GM12878 (cell line): ENCODE measurements at regions not wholly inside any gene's neighbourhood (a gene's known extent, or its start where the extent isn't known, plus 50 kb on each side); places are given as distances from the start of the nearest gene placed in this dataset.
"Not testable (repeated sequence)": the region's sequence is repeated elsewhere in the genome, so short reads cannot be mapped to it uniquely, and the experiment has no call there.

Experiments used
- BCL11A ChIP-seq: IDR thresholded peaks from 2 replicates; pipeline ENCODE4 v1.6.1; 2011; ENCODE audit warnings: low read depth, low read length
- EZH2 ChIP-seq: IDR thresholded peaks from 2 replicates; pipeline ENCODE4 v1.6.1; 2012; ENCODE audit warnings: low read depth, mild to moderate bottlenecking, control low read depth, inconsistent platforms, low read length, borderline replicate concordance; ENCODE audit not compliant: control insufficient read depth
- JUNB ChIP-seq: IDR thresholded peaks from 2 replicates; pipeline ENCODE4 v1.6.1; 2016; ENCODE audit warnings: antibody characterized with exemption, mild to moderate bottlenecking
- NFXL1 ChIP-seq: fragments of 450-650 bp; IDR thresholded peaks from 2 replicates; pipeline ENCODE4 v1.6.1; 2017; ENCODE audit warnings: antibody characterized with exemption, mild to moderate bottlenecking, borderline replicate concordance
- NFYA ChIP-seq: IDR thresholded peaks from 2 replicates; pipeline ENCODE4 v1.6.1; 2011; ENCODE audit warnings: low read depth, mild to moderate bottlenecking, low read length, improper control_type of control experiment, borderline replicate concordance
- PAX5 ChIP-seq: IDR thresholded peaks from 2 replicates; pipeline ENCODE4 v1.6.1; 2011; ENCODE audit warnings: low read depth, low read length, borderline replicate concordance
- RFX5 ChIP-seq: IDR thresholded peaks from 2 replicates; pipeline ENCODE4 v1.6.1; 2011; ENCODE audit warnings: low read depth, low read length, improper control_type of control experiment
- ZZZ3 ChIP-seq: IDR thresholded peaks from 2 replicates; pipeline ENCODE4 v1.6.1; 2011; ENCODE audit warnings: low read depth; ENCODE audit not compliant: control insufficient read depth, insufficient read length
- TF ChIP-seq, protein P1 (sequence below): fragments of 450-650 bp; IDR thresholded peaks from 2 replicates; pipeline ENCODE4 v1.6.1; 2017; ENCODE audit warnings: mild to moderate bottlenecking
- TF ChIP-seq, protein P2 (sequence below), 3 experiments: IDR thresholded peaks in 2 of 3; conservative IDR thresholded peaks in 1 of 3; 2 replicates each; pipeline ENCODE4 v1.5.1; 2011; ENCODE audit warnings: low read depth in 3 of 3, low read length in 3 of 3, mild to moderate bottlenecking in 3 of 3, control low read depth in 2 of 3, moderate library complexity in 2 of 3, inconsistent platforms in 1 of 3, mixed read lengths in 1 of 3; ENCODE audit not compliant: control insufficient read depth in 2 of 3, insufficient read depth in 1 of 3; ENCODE audit errors: extremely low read depth in 1 of 3
- TF ChIP-seq, protein P3 (sequence below): IDR thresholded peaks from 2 replicates; pipeline ENCODE4 v1.6.1; 2012; ENCODE audit warnings: low read depth, low read length, improper control_type of control experiment
- TF ChIP-seq, protein P4 (sequence below): fragments of 450-650 bp; IDR thresholded peaks from 2 replicates; pipeline ENCODE4 v1.6.1; 2017; ENCODE audit warnings: antibody characterized with exemption, mild to moderate bottlenecking, moderate library complexity
- TF ChIP-seq, protein P5 (sequence below): IDR thresholded peaks from 2 replicates; pipeline ENCODE4 v1.6.1; 2012; ENCODE audit warnings: low read depth, low read length, improper control_type of control experiment
- TF ChIP-seq, protein P6 (sequence below): fragments of 450-650 bp; formaldehyde crosslinking; IDR thresholded peaks from 2 replicates; pipeline ENCODE4 v1.4.0; 2020; ENCODE audit warnings: mild to moderate bottlenecking, moderate library complexity

DNA sequence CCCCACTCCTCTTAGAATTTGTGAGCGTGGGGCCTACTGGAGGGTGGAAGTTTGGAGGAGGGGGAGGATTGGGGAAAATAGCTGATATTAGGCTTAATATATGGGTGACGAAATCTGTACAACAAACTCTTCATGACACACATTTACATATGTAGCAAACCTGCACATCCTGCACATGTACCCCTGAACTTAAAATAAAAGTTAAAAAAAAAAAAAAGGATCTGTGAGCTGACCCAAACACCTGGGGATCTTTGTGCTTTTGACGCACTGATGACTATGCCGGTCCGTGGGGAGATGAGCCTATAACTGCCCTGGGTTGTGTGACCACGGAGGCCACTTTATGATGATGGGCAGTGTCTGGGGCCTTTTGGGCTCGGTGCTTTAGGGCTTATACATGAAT, 107.7 kb downstream of the IGLL1 start:
- not testable (repeated sequence) for TF ChIP-seq PAX5, NFXL1, RFX5, BCL11A, JUNB, NFYA, EZH2, ZZZ3
- TF ChIP-seq, protein P1, sequence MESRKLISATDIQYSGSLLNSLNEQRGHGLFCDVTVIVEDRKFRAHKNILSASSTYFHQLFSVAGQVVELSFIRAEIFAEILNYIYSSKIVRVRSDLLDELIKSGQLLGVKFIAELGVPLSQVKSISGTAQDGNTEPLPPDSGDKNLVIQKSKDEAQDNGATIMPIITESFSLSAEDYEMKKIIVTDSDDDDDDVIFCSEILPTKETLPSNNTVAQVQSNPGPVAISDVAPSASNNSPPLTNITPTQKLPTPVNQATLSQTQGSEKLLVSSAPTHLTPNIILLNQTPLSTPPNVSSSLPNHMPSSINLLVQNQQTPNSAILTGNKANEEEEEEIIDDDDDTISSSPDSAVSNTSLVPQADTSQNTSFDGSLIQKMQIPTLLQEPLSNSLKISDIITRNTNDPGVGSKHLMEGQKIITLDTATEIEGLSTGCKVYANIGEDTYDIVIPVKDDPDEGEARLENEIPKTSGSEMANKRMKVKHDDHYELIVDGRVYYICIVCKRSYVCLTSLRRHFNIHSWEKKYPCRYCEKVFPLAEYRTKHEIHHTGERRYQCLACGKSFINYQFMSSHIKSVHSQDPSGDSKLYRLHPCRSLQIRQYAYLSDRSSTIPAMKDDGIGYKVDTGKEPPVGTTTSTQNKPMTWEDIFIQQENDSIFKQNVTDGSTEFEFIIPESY, result not testable (repeated sequence)
- TF ChIP-seq, protein P2, sequence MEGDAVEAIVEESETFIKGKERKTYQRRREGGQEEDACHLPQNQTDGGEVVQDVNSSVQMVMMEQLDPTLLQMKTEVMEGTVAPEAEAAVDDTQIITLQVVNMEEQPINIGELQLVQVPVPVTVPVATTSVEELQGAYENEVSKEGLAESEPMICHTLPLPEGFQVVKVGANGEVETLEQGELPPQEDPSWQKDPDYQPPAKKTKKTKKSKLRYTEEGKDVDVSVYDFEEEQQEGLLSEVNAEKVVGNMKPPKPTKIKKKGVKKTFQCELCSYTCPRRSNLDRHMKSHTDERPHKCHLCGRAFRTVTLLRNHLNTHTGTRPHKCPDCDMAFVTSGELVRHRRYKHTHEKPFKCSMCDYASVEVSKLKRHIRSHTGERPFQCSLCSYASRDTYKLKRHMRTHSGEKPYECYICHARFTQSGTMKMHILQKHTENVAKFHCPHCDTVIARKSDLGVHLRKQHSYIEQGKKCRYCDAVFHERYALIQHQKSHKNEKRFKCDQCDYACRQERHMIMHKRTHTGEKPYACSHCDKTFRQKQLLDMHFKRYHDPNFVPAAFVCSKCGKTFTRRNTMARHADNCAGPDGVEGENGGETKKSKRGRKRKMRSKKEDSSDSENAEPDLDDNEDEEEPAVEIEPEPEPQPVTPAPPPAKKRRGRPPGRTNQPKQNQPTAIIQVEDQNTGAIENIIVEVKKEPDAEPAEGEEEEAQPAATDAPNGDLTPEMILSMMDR (IDR thresholded peaks at IDR 0.05 in 2 of 3, conservative IDR thresholded peaks at IDR 0.05 in 1 of 3; ENCODE audit: control insufficient read depth in 2 of 3, extremely low read depth in 1 of 3, insufficient read depth in 1 of 3, low read depth in 3 of 3, low read length in 3 of 3), result not testable (repeated sequence)
- TF ChIP-seq, protein P3, sequence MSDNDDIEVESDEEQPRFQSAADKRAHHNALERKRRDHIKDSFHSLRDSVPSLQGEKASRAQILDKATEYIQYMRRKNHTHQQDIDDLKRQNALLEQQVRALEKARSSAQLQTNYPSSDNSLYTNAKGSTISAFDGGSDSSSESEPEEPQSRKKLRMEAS, result not testable (repeated sequence)
- TF ChIP-seq, protein P4, sequence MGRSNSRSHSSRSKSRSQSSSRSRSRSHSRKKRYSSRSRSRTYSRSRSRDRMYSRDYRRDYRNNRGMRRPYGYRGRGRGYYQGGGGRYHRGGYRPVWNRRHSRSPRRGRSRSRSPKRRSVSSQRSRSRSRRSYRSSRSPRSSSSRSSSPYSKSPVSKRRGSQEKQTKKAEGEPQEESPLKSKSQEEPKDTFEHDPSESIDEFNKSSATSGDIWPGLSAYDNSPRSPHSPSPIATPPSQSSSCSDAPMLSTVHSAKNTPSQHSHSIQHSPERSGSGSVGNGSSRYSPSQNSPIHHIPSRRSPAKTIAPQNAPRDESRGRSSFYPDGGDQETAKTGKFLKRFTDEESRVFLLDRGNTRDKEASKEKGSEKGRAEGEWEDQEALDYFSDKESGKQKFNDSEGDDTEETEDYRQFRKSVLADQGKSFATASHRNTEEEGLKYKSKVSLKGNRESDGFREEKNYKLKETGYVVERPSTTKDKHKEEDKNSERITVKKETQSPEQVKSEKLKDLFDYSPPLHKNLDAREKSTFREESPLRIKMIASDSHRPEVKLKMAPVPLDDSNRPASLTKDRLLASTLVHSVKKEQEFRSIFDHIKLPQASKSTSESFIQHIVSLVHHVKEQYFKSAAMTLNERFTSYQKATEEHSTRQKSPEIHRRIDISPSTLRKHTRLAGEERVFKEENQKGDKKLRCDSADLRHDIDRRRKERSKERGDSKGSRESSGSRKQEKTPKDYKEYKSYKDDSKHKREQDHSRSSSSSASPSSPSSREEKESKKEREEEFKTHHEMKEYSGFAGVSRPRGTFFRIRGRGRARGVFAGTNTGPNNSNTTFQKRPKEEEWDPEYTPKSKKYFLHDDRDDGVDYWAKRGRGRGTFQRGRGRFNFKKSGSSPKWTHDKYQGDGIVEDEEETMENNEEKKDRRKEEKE, result not testable (repeated sequence)
- TF ChIP-seq, protein P5, sequence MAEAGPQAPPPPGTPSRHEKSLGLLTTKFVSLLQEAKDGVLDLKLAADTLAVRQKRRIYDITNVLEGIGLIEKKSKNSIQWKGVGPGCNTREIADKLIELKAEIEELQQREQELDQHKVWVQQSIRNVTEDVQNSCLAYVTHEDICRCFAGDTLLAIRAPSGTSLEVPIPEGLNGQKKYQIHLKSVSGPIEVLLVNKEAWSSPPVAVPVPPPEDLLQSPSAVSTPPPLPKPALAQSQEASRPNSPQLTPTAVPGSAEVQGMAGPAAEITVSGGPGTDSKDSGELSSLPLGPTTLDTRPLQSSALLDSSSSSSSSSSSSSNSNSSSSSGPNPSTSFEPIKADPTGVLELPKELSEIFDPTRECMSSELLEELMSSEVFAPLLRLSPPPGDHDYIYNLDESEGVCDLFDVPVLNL, result not testable (repeated sequence)
- TF ChIP-seq, protein P6, sequence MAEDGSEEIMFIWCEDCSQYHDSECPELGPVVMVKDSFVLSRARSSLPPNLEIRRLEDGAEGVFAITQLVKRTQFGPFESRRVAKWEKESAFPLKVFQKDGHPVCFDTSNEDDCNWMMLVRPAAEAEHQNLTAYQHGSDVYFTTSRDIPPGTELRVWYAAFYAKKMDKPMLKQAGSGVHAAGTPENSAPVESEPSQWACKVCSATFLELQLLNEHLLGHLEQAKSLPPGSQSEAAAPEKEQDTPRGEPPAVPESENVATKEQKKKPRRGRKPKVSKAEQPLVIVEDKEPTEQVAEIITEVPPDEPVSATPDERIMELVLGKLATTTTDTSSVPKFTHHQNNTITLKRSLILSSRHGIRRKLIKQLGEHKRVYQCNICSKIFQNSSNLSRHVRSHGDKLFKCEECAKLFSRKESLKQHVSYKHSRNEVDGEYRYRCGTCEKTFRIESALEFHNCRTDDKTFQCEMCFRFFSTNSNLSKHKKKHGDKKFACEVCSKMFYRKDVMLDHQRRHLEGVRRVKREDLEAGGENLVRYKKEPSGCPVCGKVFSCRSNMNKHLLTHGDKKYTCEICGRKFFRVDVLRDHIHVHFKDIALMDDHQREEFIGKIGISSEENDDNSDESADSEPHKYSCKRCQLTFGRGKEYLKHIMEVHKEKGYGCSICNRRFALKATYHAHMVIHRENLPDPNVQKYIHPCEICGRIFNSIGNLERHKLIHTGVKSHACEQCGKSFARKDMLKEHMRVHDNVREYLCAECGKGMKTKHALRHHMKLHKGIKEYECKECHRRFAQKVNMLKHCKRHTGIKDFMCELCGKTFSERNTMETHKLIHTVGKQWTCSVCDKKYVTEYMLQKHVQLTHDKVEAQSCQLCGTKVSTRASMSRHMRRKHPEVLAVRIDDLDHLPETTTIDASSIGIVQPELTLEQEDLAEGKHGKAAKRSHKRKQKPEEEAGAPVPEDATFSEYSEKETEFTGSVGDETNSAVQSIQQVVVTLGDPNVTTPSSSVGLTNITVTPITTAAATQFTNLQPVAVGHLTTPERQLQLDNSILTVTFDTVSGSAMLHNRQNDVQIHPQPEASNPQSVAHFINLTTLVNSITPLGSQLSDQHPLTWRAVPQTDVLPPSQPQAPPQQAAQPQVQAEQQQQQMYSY, result not testable (repeated sequence)
